ENCODE measurements at regions not wholly inside any gene's neighbourhood (a gene's known extent, or its start where the extent isn't known, plus 50 kb on each side); places are given as distances from the start of the nearest gene placed in this dataset.

GRCh38 chr20:52590100-52590499 lies 382.1 kb upstream of the TSHZ2 start:
- in situ Hi-C loops (cut with MboI; ENCODE audit: low pct_ligation_motif_present in 1 of 4, low pct_unique_long_range_greater_than_20kb in 1 of 4, low sequenced_read_pairs in 3 of 4), result no loop called here
- WGBS, 2 donors (ENCODE audit: low coverage in 1 of 2), result 89% methylated on average over 1 of the region's 2 CpGs
- H3K4me1 ChIP-seq, result no peaks in the 10 kb centered on the region
- TF ChIP-seq POLR2A (IDR thresholded peaks at IDR 0.05) (no peak), POLR2AphosphoS5 (IDR thresholded peaks at IDR 0.05) (no peak), EP300 (IDR thresholded peaks at IDR 0.05; ENCODE audit: low read depth) (no peak)
- TF ChIP-seq, protein P1, sequence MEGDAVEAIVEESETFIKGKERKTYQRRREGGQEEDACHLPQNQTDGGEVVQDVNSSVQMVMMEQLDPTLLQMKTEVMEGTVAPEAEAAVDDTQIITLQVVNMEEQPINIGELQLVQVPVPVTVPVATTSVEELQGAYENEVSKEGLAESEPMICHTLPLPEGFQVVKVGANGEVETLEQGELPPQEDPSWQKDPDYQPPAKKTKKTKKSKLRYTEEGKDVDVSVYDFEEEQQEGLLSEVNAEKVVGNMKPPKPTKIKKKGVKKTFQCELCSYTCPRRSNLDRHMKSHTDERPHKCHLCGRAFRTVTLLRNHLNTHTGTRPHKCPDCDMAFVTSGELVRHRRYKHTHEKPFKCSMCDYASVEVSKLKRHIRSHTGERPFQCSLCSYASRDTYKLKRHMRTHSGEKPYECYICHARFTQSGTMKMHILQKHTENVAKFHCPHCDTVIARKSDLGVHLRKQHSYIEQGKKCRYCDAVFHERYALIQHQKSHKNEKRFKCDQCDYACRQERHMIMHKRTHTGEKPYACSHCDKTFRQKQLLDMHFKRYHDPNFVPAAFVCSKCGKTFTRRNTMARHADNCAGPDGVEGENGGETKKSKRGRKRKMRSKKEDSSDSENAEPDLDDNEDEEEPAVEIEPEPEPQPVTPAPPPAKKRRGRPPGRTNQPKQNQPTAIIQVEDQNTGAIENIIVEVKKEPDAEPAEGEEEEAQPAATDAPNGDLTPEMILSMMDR (IDR thresholded peaks at IDR 0.05), result no peak
- intact Hi-C loops (cut with DNase I; ENCODE audit: low total_unique reads), result no loop called here
- H3K27me3 ChIP-seq, result no peaks in the 10 kb centered on the region
- H3K27ac ChIP-seq, result no peak overlapping the region
- DNase-seq, result no peak
- H3K4me3 ChIP-seq, result no peak overlapping the region
- no peaks in the 10 kb centered on the region for H3K9me3 ChIP-seq
- H3K36me3 ChIP-seq, result no peaks in the 10 kb centered on the region

DNA sequence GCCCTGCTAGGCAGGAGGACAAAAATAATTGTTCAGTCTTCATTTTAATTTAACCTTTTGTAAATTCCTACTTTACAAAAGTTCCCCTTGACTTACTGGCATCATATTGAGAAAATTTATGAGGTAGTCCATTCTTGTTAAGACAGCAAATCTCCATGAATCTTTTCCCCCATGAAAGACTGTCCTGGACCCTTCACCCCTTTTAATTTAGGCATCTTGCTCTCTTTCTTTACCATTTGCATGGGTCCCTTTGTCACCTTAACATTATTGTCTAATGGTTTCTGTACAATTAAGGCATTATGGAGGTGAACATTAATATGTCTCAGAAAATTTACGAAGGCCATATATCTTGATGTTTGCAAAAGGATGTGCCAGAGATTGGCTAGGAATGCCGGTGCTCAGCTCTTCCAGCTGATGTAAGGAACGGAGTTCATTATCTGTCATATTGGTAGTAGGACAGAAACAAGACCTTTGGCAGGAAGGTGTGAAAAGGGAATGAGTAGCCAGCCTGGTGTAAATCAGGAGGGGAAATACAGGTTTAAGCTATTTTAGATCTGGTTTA lies 382.8 kb upstream of the TSHZ2 start:
- no peaks in the 10 kb centered on the region for H3K9me3 ChIP-seq
- in situ Hi-C loops (cut with MboI; ENCODE audit: low pct_ligation_motif_present in 1 of 4, low pct_unique_long_range_greater_than_20kb in 1 of 4, low sequenced_read_pairs in 3 of 4), result no loop called here
- H3K27me3 ChIP-seq, result no peaks in the 10 kb centered on the region
- no peaks in the 10 kb centered on the region for H3K36me3 ChIP-seq
- no peak for DNase-seq
- no peak for TF ChIP-seq POLR2AphosphoS5 (IDR thresholded peaks at IDR 0.05)
- TF ChIP-seq EP300 (IDR thresholded peaks at IDR 0.05; ENCODE audit: low read depth), result no peak
- no peak for TF ChIP-seq POLR2A (IDR thresholded peaks at IDR 0.05)
- TF ChIP-seq, protein P1 (IDR thresholded peaks at IDR 0.05), result no peak
- 39 to 56% methylated on average over 3 of the region's 3 CpGs for WGBS, 2 donors (ENCODE audit: low coverage in 1 of 2)
- intact Hi-C loops (cut with DNase I; ENCODE audit: low total_unique reads), result no loop called here
- H3K4me3 ChIP-seq, result no peak overlapping the region
- no peak overlapping the region for H3K27ac ChIP-seq
- H3K4me1 ChIP-seq, result no peaks in the 10 kb centered on the region

- Histone ChIP-seq H3K4me1 (no peaks in the 10 kb centered on the region), H3K36me3 (no peaks in the 10 kb centered on the region), H3K4me3 (no peak overlapping the region), H3K9me3 (no peaks in the 10 kb centered on the region), H3K27ac (no peak overlapping the region), H3K27me3 (no peaks in the 10 kb centered on the region)
- intact Hi-C loops (cut with DNase I; ENCODE audit: low total_unique reads) (no loop called here), in situ Hi-C loops (cut with MboI; ENCODE audit: low pct_ligation_motif_present in 1 of 4, low pct_unique_long_range_greater_than_20kb in 1 of 4, low sequenced_read_pairs in 3 of 4) (no loop called here)
- TF ChIP-seq POLR2AphosphoS5 (IDR thresholded peaks at IDR 0.05) (no peak), EP300 (IDR thresholded peaks at IDR 0.05; ENCODE audit: low read depth) (no peak), POLR2A (IDR thresholded peaks at IDR 0.05) (no peak)
- DNase-seq, result no peak
Observed at GRCh38 chr20:52586660-52587059, 385.5 kb upstream of the TSHZ2 start.

DNA sequence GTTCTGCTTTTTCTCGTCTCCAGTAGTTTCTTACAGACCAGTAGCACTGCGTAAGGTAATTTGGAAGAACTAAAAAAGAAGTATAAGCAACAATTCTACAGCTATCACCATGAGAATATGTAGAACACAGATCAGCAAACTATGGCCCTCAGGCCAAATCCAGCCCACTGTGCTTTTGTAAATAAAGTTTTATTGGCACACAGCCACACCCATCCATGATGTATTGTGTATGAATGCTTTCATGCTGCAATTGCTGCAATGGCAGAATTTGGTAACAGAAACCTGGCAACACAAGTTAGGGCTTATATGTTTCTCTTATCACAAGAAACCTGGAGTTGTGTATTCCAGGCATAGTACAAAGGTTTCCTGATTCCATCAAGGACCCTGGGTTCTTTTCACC lies 386.8 kb upstream of the TSHZ2 start:
- intact Hi-C loops (cut with DNase I; ENCODE audit: low total_unique reads) (no loop called here), in situ Hi-C loops (cut with MboI; ENCODE audit: low pct_ligation_motif_present in 1 of 4, low pct_unique_long_range_greater_than_20kb in 1 of 4, low sequenced_read_pairs in 3 of 4) (no loop called here)
- no peak for DNase-seq
- H3K9me3 ChIP-seq, result no peaks in the 10 kb centered on the region
- 93 to 100% methylated on average over 2 of the region's 2 CpGs for WGBS, 2 donors (ENCODE audit: low coverage in 1 of 2)
- no peak overlapping the region for H3K4me3 ChIP-seq
- H3K4me1 ChIP-seq, result no peaks in the 10 kb centered on the region
- H3K36me3 ChIP-seq, result no peaks in the 10 kb centered on the region
- no peak for TF ChIP-seq POLR2A (IDR thresholded peaks at IDR 0.05)
- no peak for TF ChIP-seq POLR2AphosphoS5 (IDR thresholded peaks at IDR 0.05)
- TF ChIP-seq, protein P1 (IDR thresholded peaks at IDR 0.05), result no peak
- no peak for TF ChIP-seq EP300 (IDR thresholded peaks at IDR 0.05; ENCODE audit: low read depth)
- H3K27ac ChIP-seq, result no peak overlapping the region
- H3K27me3 ChIP-seq, result no peaks in the 10 kb centered on the region

- no peaks in the 10 kb centered on the region for H3K4me1 ChIP-seq
- WGBS, 2 donors (ENCODE audit: low coverage in 1 of 2), result 64 to 69% methylated on average over 4 to 5 of the region's 5 CpGs
- H3K27me3 ChIP-seq, result no peaks in the 10 kb centered on the region
- intact Hi-C loops (cut with DNase I; ENCODE audit: low total_unique reads) (no loop called here), in situ Hi-C loops (cut with MboI; ENCODE audit: low pct_ligation_motif_present in 1 of 4, low pct_unique_long_range_greater_than_20kb in 1 of 4, low sequenced_read_pairs in 3 of 4) (no loop called here)
- H3K36me3 ChIP-seq, result no peaks in the 10 kb centered on the region
- TF ChIP-seq, protein P1 (IDR thresholded peaks at IDR 0.05), result no peak
- TF ChIP-seq POLR2AphosphoS5 (IDR thresholded peaks at IDR 0.05) (no peak), EP300 (IDR thresholded peaks at IDR 0.05; ENCODE audit: low read depth) (no peak), POLR2A (IDR thresholded peaks at IDR 0.05) (no peak)
- no peaks in the 10 kb centered on the region for H3K9me3 ChIP-seq
- DNase-seq, result no peak
- no peak overlapping the region for H3K4me3 ChIP-seq
- no peak overlapping the region for H3K27ac ChIP-seq
Observed at GRCh38 chr20:52578559-52578958, 387.0 kb upstream of the ZFP64 start.
